ENCODE measurements at regions not wholly inside any gene's neighbourhood (a gene's known extent, or its start where the extent isn't known, plus 50 kb on each side); places are given as distances from the start of the nearest gene placed in this dataset.
"Not testable (repeated sequence)": the region's sequence is repeated elsewhere in the genome, so short reads cannot be mapped to it uniquely, and the experiment has no call there.

DNA sequence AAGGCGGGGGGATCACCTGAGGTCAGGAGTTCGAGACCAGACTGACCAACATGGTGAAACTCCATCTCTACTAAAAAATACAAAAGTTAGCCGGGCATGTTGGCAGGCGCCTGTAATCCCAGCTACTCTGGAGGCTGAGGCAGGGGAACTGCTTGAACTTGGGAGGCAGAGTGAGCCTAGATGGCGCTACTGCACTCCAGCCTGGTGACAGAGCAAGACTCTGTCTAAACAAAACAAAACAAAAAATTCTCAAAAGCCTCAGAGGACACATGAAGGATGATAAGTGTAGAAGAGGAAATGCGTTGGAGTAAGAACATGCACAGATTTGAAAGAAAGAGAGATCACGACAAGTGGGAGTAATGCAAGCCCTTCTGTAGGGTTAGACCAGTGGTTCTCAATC is 138.4 kb upstream of the DIAPH2 start:
- not testable (repeated sequence) for TF ChIP-seq HDGF (IDR thresholded peaks at IDR 0.05; ENCODE audit: borderline replicate concordance); FOXA1 (IDR thresholded peaks at IDR 0.05); FOXK2 (IDR thresholded peaks at IDR 0.05); ELF4 (IDR thresholded peaks at IDR 0.05); SP1 (IDR thresholded peaks at IDR 0.05); CTBP1 (IDR thresholded peaks at IDR 0.05; ENCODE audit: borderline replicate concordance); ARNT (IDR thresholded peaks at IDR 0.05)
